ENCODE measurements at regions not wholly inside any gene's neighbourhood (a gene's known extent, or its start where the extent isn't known, plus 50 kb on each side); places are given as distances from the start of the nearest gene placed in this dataset.
A peak's percentile ranks its signal among the peaks of the same experiment; 100 is the strongest.

DNA sequence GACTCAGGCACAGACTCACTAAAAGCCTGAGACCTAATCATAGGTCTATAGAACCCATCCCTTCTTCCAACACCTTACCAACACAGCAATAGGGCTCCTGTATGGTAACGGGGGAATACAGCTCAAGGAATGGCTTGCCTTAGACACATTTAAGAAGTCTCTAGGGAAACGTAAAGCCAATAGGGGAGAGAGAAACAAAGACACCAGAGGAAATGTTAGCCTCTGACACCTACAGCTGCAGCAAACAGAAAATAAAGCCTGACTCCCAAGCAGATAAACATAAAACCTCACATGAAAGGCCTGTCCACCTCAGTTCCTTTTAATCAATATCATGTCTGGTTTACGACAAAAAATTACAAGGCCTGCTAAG is 51.1 kb upstream of the NCOA1 start:
- DNase-seq (ENCODE audit: low read depth in 2 of 2) = no peak

DNA sequence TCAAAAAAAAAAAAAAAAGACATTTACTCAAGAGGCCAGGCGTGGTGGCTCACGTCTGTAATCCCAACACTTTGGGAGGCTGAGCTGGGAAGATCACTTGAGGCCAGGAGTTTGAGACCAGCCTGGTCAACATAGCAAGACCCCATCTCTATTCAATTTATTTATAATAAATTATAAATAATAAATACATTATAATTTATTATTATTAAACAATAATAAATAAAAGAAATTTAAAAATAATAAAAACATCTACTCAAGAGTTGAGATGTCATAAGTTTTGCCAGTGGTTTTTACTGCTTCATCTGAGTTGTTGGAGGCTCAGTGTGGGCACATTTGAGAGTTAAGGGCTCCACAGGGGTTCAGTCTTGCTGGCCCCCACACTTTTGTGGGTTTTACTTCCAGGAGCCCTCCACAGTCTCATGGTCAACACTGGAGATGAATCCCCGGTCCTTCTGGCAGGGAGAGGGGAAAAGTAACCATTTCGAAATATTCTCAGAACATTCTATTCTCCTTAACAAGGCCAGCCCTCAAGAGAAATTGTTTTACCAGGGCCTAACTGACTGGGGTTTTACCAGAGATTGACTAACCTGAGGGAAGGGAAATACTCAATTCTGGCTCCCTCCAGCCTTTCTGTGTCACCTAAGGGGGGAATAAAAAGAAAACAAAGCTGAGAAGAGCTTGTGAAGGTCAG is 51.6 kb upstream of the NCOA1 start:
- DNase-seq (ENCODE audit: low read depth in 2 of 2) = no peak

DNA sequence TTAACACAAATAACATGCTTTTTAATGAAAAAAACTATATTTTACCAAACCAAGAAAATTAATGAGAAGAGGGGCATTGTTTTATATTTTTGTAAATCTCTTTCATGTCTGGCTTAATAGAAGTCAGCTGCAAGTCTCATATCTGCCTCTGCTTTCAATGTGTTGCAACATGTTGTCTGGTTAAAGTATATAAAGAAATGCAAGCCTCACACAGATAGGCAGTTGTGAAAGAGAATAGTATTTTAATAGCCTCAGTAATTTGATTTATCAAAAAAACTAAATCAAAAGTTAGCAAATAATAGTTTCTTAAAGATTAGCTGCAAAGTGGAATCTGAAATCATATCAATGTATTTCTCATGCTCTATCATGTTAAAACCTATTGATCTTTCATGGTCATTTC is 52.9 kb upstream of the NCOA1 start:
- no peak for DNase-seq (ENCODE audit: low read depth in 2 of 2)

DNA sequence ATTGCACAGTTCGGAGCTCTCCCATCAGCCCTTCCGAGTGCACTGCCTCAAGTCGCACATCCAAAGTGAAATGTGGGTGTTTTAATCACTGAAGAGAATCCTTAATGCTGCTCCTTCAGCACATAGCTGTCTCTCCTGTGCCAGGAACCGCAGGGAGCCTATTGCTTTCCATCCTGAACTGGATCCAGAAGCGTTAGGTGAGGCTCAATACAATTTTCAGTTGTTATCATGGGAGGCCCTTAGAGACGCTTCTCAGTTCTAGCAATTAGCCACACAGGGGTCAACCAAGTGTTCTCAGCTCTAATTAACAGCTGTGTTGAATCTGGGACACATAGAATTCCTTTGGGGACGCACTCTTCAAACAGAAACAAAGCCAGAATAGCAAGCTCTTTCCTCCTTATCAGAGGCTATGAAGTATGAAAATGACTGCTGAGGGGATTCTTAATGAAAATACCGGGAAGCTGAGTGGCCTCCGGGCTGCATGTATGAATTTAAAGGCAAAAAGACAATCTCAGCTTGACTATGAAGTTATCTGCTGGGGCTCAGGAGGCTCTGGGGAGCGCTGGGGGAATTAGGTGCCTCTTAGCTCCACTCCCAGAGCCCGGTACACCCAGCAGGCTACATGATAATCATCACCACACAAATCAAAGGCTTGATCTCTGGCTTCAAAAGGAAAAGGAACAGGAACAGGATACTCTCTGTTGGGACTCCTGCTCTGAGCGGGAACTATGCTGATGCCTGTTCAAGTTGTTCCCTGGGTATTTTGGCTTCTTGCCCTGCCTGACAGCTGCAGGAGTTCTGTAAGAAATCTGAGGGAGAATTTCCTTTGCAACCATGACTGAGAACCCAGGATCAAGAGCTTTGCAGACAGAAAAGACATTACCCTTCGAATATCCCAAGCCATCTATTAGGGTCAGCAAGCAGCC is 55.4 kb upstream of the NCOA1 start:
- peak; percentile 41 to 45 for DNase-seq (ENCODE audit: low read depth in 2 of 2)

DNA sequence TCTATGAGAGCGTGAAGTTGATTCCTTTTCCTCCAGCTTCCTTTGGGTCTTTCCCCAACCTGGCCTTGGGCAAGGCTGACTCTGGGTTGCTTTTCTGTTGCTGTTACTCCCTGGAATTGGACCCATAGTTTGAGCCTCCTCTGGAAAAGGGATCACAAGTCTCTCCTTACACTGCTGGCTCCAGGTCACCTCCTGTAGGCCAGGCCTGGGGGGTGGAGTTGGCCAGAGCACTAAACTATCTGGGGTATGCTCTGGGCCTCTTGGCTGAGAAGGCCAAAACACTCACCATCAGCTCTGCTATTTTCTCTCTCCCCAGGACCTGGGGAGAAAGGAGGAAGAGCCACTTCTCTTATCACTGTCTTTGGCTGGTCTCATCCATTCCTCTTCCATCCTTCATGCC is 56.5 kb upstream of the NCOA1 start:
- DNase-seq (ENCODE audit: low read depth in 2 of 2) = no peak

DNA sequence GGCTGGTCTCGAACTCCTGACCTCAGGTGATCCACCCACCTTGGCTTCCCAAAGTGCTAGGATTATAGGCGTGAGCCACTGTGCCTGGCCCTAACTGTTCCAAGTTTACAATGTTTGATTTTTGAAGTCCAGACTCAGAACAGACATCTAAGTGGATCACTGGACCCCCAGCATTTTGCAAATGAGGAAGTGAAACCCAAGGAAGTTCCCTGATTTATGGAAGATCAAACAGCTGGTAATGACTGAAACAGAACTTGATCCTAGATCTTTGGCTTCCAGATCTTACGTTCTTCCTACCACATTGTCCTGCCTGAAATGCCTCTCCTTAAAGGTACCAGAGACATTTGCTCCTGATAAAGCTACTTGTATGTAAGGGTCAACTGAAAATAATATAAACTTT is 58.3 kb upstream of the NCOA1 start:
- no peak for DNase-seq (ENCODE audit: low read depth in 2 of 2)

DNA sequence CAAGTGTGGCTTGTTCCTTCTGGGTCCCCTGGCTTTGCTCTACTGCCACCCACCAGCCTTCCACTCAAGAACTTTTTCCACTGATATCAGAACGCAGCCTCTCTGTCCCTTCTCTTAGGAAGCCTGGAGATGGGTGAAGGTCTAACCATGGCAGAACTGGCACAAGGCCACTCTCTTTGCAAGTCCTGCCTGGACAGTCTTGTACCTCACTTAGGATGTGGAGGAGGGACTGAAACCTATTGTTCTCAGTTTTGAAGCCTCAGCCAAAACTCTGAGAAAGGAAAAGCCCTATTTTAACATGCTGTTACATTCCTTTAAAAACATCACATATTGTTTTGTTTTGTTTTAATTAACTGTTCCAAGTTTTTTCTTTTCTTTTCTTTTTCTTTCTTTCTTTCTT is 58.9 kb upstream of the NCOA1 start:
- DNase-seq (ENCODE audit: low read depth in 2 of 2) = no peak

DNA sequence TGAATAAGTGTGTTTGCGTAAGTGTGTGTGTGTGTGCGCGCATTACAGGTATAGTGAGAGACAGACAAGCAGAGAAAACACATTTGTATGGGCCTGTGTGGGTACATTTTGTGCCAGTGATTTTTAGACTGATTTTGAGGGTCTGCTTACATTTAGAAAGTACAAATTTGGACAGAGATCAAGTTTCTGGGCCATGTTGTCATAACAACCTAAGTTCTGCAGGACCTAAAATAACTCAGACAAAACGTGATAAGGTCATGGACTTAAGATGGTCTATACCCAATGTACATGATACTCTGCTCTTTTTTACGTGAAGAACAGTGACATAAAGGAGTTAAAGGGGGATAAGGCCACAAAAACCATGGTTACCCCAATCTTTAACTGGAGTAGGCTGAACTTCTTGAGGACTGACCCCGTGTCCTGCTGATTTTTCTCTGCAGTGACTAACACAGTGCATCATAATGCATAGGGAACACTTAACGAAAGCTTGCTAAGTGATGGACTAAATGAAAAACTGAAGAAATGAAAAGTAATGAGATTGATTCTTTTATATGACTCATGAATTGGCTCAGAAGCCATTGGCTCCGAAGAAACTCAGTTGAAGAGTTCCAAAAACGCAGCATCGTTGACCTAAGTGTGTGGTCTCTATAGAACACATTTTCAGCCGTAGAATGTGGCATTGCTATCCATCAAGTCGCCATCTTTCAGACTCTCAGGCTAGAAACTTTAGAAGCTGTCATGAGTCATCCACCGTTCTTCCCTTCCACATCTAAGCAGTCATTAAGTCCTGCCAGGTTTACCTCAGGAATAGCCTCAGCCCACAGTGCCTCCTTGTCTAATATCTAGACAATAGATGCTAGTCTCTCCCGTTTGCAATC is 61.6 kb upstream of the NCOA1 start:
- DNase-seq (ENCODE audit: low read depth in 2 of 2) = peak; percentile 41 to 44

DNA sequence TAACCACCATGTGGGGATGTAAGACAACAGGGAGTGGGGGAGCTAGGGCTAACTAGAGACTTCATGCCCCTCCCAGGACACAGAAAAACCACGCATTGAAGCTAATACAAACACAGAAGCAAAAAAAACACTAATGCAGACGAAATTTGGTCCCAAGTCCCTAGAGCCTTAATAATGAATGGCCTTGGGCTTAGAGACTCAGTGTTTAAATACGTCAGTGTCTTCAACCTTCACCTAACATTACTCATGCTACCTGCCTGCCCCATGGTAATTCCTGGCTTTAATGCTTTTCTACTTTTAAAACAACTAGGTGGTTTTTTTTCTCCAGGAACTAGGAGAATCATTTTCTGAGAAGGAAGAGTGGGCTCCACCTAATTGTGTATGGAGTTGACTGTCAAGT is 64.1 kb upstream of the ITSN2 start:
- no peak for DNase-seq (ENCODE audit: low read depth in 2 of 2)

DNA sequence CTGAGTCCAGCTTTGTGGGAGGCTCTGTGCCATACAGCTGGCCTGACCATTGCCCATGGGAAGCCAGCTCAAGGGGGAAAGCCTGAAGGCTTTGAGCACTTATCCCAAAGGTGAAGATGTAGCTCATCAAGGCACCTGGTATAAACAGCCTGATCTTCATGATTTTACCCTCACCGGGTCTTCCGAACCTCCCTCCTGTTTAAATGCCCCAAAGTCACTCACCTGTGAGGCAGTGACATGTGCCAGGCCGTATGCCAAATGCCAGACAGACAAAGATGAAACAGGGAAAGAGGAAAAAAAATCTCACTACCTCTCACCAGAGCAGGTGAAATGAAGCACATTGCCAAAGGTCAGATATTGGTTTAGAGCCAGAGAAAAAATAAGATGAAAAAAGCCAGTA is 62.8 kb upstream of the ITSN2 start:
- no peak for DNase-seq (ENCODE audit: low read depth in 2 of 2)

DNA sequence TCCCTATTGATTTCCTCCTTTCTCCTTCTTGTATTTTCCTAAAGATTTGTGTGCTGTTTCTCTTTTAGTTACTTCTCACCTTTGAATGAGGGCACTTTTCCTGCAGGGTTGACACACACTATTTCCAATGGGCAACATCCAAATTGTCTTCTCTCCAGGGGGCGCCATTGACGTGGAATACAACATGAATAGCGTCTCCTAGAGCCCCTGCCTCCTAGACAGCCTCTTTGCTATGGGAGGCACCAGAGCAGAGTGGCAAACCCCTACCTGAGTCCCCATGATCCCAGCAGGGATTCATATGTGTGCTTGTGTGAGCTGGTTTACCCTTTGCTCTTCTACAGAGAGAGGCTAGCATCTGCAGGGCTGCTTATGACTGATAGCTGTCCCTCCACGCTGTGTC is 61.3 kb upstream of the ITSN2 start:
- no peak for DNase-seq (ENCODE audit: low read depth in 2 of 2)

DNA sequence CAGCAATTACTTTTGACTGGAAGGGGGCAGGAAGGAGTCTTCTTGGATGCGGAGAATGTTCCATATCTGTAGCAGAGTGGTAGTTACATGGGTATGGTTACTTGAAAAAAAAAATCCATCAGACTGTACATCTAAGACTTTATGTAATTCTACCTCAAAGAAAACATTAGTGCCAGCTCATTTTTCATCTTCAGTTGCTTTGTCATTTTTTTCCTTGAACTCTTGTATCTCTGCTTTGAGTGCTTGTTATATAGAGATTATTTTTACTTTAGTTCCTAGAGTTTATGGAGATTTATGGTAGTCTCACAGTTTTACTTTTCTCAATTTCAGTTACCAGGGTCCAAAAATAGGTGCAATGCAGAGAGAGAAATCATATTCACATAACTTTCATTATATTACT is 60.0 kb upstream of the ITSN2 start:
- no peak for DNase-seq (ENCODE audit: low read depth in 2 of 2)

DNA sequence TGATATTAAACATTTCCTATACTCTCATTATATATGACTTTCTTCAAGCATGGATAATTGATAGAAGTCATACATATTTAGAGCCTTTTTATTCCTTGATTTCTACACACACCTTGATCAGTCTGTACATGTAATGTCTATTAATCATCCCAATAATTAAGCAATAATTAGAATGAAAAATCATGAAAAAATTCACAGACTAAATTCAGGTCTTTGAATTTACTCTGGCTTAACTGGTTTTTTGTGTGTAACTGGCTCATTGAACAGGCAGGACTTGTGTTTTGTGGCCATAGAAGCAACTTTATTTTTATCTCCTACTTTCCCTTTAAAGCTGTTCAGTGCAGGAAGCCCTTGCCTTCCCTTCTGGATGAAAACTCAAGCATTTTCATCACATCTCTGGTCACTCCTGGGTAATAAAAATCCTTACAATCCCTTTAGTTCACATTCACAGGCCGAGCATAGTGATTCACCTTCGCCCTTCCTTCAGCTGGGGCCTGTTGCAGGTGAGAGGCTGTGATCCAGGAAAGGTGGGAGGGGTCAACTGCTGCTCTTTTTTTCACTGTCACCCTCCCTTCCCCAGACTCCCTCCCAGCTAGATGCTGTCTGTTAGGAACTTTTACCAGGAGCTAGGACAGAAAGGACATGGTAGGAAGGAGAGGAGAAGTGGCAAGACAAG is 58.0 kb upstream of the ITSN2 start:
- no peak for DNase-seq (ENCODE audit: low read depth in 2 of 2)

DNA sequence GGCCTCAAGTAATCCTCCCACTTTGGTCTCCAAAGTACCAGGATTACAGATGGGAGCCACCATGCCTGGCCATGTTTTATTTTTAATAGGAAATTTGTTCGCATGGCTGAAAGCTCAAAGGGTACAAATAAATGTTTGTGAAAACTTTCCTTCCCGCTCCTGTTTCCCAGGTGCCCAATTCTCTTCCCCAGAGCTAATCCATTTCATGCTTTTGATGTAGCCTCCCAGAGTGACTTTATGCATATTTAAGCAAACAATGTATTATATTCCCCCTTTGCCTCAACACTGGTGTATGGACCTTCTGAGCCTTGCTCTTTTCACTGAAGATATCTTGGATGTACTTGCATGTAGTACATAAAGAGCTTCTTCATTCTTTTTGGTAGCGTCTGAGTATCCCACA is 52.5 kb upstream of the ITSN2 start:
- no peak for DNase-seq (ENCODE audit: low read depth in 2 of 2)

DNA sequence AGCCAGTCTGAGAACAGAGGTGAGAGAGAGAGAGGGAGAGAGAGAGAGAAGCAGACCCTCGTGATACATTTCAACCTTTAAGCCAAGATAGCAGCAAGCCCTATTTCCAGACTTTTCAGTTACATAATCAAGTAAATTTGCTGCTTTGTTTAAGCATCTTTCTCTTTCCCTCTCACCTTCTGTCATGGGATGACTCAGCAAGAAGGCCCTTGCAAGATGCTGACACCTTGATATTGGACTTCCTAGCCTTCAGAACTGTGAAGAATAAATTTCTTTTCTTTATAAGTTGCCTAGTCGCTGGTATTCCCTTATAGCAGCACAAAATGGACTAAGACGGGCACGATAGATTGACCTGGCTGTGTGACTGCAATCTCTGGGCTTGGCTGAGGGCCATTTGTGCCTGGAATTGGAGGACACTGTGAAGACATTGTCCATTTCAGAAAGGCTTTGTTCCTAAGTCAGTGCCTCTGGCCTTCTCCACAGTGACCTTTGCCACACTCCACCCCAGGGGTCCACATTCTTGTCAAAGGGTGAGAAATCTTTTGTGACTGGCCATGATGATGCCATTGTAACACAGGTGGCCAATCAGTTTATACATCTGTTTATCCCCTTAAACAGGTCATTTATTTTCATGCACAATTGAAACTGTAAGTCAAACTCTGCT is 51.3 kb upstream of the ITSN2 start:
- DNase-seq (ENCODE audit: low read depth in 2 of 2) = no peak

DNA sequence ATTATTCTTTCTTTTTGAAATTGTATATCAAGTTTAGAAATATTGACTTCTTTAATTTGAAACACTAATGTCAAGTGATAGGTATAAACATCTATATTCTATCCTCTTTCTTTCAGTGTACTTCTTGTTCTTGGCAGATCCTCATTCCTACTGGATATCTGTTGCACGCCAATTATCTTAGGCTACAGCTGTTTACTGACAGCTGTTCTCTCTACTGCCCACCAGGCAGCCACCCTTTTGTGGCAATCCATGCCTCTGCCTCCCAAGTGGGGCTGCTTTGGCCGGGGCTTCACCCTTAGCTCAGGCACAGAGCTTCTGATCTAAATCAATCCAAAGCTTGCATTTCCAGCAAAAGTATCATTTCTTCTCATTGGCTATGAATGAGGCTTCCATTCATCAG is 50.6 kb upstream of the ITSN2 start:
- no peak for DNase-seq (ENCODE audit: low read depth in 2 of 2)

DNA sequence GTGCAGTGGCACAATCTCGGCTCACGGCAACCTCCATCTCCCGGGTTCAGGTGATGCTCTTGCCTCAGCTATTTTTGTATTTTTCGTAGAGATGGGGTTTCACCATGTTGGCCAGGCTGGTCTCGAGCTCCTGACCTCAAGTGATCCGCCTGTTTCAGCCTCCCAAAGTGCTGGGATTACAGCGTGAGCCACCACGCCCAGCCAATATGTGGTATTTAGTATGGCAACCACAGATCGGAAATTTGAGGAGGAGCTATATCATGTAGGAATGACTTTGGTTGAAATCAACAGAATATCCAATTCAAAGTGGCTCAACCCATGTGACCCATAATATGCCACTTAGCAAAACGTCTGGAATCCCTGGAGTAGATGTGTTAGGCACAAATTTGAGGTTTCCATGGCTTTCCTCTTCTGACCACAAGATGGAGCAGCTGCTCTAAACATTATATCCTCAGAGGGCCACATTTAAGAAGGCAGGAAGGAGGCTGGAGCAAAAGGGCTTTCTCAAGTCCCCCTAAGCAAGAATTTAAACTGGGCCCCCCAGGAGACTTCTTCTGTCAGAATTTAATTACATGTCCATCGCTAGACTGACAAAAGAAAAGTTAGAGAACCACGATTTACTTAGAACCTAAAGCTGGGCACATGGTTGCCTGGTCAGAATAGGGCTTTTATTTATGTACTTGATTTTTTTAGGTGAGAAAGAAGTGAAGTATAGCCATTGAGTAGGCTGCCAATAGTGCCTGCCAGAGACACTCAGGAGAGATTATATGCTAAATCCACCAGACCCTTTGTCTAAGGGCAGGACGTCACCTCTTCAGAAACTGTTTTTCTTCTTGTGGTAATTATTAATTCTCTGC is 49.6 kb upstream of the ITSN2 start:
- peak; percentile 29 to 32 for DNase-seq (ENCODE audit: low read depth in 2 of 2)

Data from fibroblast of skin of left biceps (primary cell).